K562 (cell line): ENCODE measurements at regions not wholly inside any gene's neighbourhood (a gene's known extent, or its start where the extent isn't known, plus 50 kb on each side); places are given as distances from the start of the nearest gene placed in this dataset.

ENCODE experiments used
- ATAC-seq: fragments of 200-7000 bp; cut with Tn5 transposase; 3 replicates; pipeline ENCODE4 v1.9.1; 2020; ENCODE audit warnings: moderate library complexity
- BruUV-seq: library from RNA; stranded (reverse); fragments of 400-500 nt; replicated peaks from 2 replicates; lab custom pipeline; 2021; lab: Mats Ljungman, UMichigan
- CTCF ChIA-PET: fragments of 300-600 bp; formaldehyde crosslinking; extraction: SDS; loops from one replicate; lab custom pipeline; 2021; ENCODE audit warnings: low intra/inter-chr PET ratio; lab: Yijun Ruan, JAX
- POLR2A ChIA-PET: fragments of 300-600, 350-650 bp; sonication (Branson Sonifier 250); formaldehyde crosslinking; extraction: SDS; loops from one replicate; lab custom pipeline; 2021; ENCODE audit warnings: antibody characterized with exemption, inconsistent platforms; lab: Yijun Ruan, JAX
- DNase-seq, 4 experiments: peaks; one replicate each; pipeline versions ENCODE4 v3.0.0 to v3.0.0-alpha.2; 2011 to 2018; ENCODE audit warnings: low spot score in 3 of 4, mixed read lengths in 3 of 4; ENCODE audit errors: extremely low read depth in 1 of 4
- FAIRE-seq: peaks from 2 replicates; lab custom pipeline; 2011; peaks lifted over from hg19 to GRCh38; lab: Jason Lieb, UNC
- H2AFZ ChIP-seq: 2 replicates; pipeline ENCODE4 v1.6.0; 2011; ENCODE audit warnings: low read depth, low read length, control low read depth, inconsistent platforms
- H3K27ac ChIP-seq: fragments of 200-600 bp; 3 replicates; pipeline ENCODE4 v1.8.0; 2011; ENCODE audit warnings: low read depth, mild to moderate bottlenecking, control low read depth, inconsistent platforms, low read length, moderate library complexity, mixed read lengths; ENCODE audit errors: extremely low read depth
- H3K27me3 ChIP-seq, 2 experiments: fragments of 300-600 bp in 1 of 2; 2 replicates in 1 of 2; 3 replicates in 1 of 2; pipeline versions ENCODE4 v1.6.0 to v1.8.0; 2011; ENCODE audit warnings: inconsistent platforms in 2 of 2, low read length in 2 of 2, mild to moderate bottlenecking in 1 of 2, mixed read lengths in 1 of 2, moderate library complexity in 1 of 2; ENCODE audit not compliant: control insufficient read depth in 2 of 2, insufficient read depth in 2 of 2
- H3K36me3 ChIP-seq: fragments of 300-600 bp; 3 replicates; pipeline ENCODE4 v1.8.0; 2011; ENCODE audit warnings: mild to moderate bottlenecking, low read length, inconsistent platforms; ENCODE audit not compliant: control insufficient read depth, insufficient read depth
- H3K4me1 ChIP-seq, 2 experiments: fragments of 200-600 bp in 1 of 2; replicated peaks in 1 of 2; 2 replicates in 1 of 2; 3 replicates in 1 of 2; pipeline versions ENCODE4 v1.5.1 to v1.8.0; 2011; ENCODE audit warnings: inconsistent platforms in 2 of 2, low read length in 2 of 2, mild to moderate bottlenecking in 1 of 2, mixed read lengths in 1 of 2, moderate library complexity in 1 of 2; ENCODE audit not compliant: control insufficient read depth in 2 of 2, insufficient read depth in 2 of 2
- H3K4me2 ChIP-seq: 2 replicates; pipeline ENCODE4 v1.6.1; 2011; ENCODE audit warnings: low read length, control low read depth, inconsistent platforms, mixed read lengths; ENCODE audit not compliant: insufficient read depth
- H3K4me3 ChIP-seq: fragments of 200-600 bp; sonication (generic), shearing (Covaris generic); 2 replicates; pipeline ENCODE4 v1.5.1; 2016; ENCODE audit warnings: control low read depth, inconsistent platforms
- H3K79me2 ChIP-seq: fragments of 200-600 bp; 3 replicates; pipeline ENCODE4 v1.8.0; 2011; ENCODE audit warnings: low read length, inconsistent platforms; ENCODE audit not compliant: control insufficient read depth, insufficient read depth
- H3K9ac ChIP-seq, 2 experiments: 2 replicates each; pipeline versions ENCODE4 v1.6.0 to v1.6.1; 2011; ENCODE audit warnings: low read depth in 2 of 2, low read length in 2 of 2, control low read depth in 1 of 2, inconsistent platforms in 1 of 2, mild to moderate bottlenecking in 1 of 2, mixed read lengths in 1 of 2; ENCODE audit not compliant: insufficient read depth in 1 of 2
- H3K9me1 ChIP-seq: one replicate; pipeline ENCODE4 v1.6.0; 2011; ENCODE audit warnings: inconsistent platforms, mild to moderate bottlenecking, low read length, moderate library complexity; ENCODE audit not compliant: control insufficient read depth, insufficient read depth
- H3K9me3 ChIP-seq: replicated peaks from 2 replicates; pipeline ENCODE4 v1.5.1; 2011; ENCODE audit warnings: low read depth, low read length, inconsistent platforms; ENCODE audit not compliant: control insufficient read depth, insufficient read depth
- H4K20me1 ChIP-seq: replicated peaks from 2 replicates; pipeline ENCODE4 v1.6.1; 2011; ENCODE audit warnings: low read length, inconsistent platforms, mixed read lengths; ENCODE audit not compliant: control insufficient read depth, insufficient read depth
- ARHGAP35 ChIP-seq: fragments of 450-650 bp; IDR thresholded peaks from 2 replicates; pipeline ENCODE4 v1.6.1; 2018; ENCODE audit not compliant: partially characterized antibody
- CTBP1 ChIP-seq: fragments of 450-650 bp; IDR thresholded peaks from 2 replicates; pipeline ENCODE4 v1.6.1; 2016; ENCODE audit warnings: borderline replicate concordance
- FOXK2 ChIP-seq, 2 experiments: fragments of 450-650 bp; IDR thresholded peaks in 1 of 2; conservative IDR thresholded peaks in 1 of 2; 2 replicates each; pipeline ENCODE4 v1.6.1; 2016; ENCODE audit warnings: low read depth in 2 of 2, mild to moderate bottlenecking in 1 of 2
- HDAC3 ChIP-seq: fragments of 450-650 bp; IDR thresholded peaks from 2 replicates; pipeline ENCODE4 v1.6.1; 2018; ENCODE audit warnings: borderline replicate concordance, mild to moderate bottlenecking, moderate library complexity; ENCODE audit not compliant: partially characterized antibody
- SNRNP70 ChIP-seq: fragments of 200-400 bp; formaldehyde crosslinking; optimal IDR thresholded peaks from 2 replicates; pipeline ENCODE3; 2017; ENCODE audit warnings: low read depth, low read length
- SOX6 ChIP-seq: fragments of 450-650 bp; IDR thresholded peaks from 2 replicates; pipeline ENCODE4 v1.6.1; 2014; ENCODE audit warnings: mild to moderate bottlenecking
- YBX1 ChIP-seq: fragments of 450-650 bp; IDR thresholded peaks from 2 replicates; pipeline ENCODE4 v1.7.1; 2016; ENCODE audit warnings: mild to moderate bottlenecking
- ZNF41 ChIP-seq: fragments of 250-450 bp; sonication (Bioruptor Pico); conservative IDR thresholded peaks from 2 replicates; pipeline ENCODE4 v1.4.0; 2020; ENCODE audit warnings: mild to moderate bottlenecking
- WGBS: fragments of 100-300 bp; shearing (Covaris generic); methylation state at CpG from one replicate; pipeline ENCODE4 v1.1.6; 2016; ENCODE audit warnings: low coverage, mixed read lengths; ENCODE audit not compliant: insufficient coverage; ENCODE audit errors: missing lambda C conversion rate; 5-methylcytosine and 5-hydroxymethylcytosine counted together
- in situ Hi-C: fragments of 300-500 bp; cut with MboI; formaldehyde crosslinking; loops from 4 replicates; pipeline ENCODE4 v1.15.0; 2018; ENCODE audit warnings: inconsistent platforms, mixed read lengths
- intact Hi-C: fragments of 100-400 bp; cut with micrococcal nuclease; formaldehyde crosslinking; loops from 2 replicates; pipeline ENCODE4 v1.14.2; 2022
- TF ChIP-seq, protein P1 (sequence below): fragments of 250-450 bp; sonication (Bioruptor Pico); IDR thresholded peaks from 2 replicates; pipeline ENCODE4 v1.4.0; 2020; ENCODE audit warnings: mild to moderate bottlenecking, moderate library complexity, borderline replicate concordance
- TF ChIP-seq, protein P2 (sequence below): fragments of 450-650 bp; IDR thresholded peaks from one replicate; pipeline ENCODE4 v1.6.1; 2018; ENCODE audit warnings: mild to moderate bottlenecking, moderate library complexity; ENCODE audit not compliant: partially characterized antibody
- TF ChIP-seq, protein P3 (sequence below), 2 experiments: IDR thresholded peaks; 2 replicates each; pipeline ENCODE4 v1.6.1; 2011; ENCODE audit warnings: borderline replicate concordance in 1 of 2, control low read depth in 1 of 2, low read depth in 1 of 2, low read length in 1 of 2, mild to moderate bottlenecking in 1 of 2, mixed read lengths in 1 of 2, moderate library complexity in 1 of 2; ENCODE audit not compliant: insufficient read depth in 1 of 2, insufficient read length in 1 of 2, poor library complexity in 1 of 2, severe bottlenecking in 1 of 2; ENCODE audit errors: extremely low read depth in 1 of 2
- TF ChIP-seq, protein P4 (sequence below): sonication (generic); formaldehyde crosslinking; IDR thresholded peaks from 2 replicates; pipeline ENCODE4 v1.8.0; 2022; ENCODE audit warnings: mild to moderate bottlenecking, low read depth, missing genetic modification reagents

DNA sequence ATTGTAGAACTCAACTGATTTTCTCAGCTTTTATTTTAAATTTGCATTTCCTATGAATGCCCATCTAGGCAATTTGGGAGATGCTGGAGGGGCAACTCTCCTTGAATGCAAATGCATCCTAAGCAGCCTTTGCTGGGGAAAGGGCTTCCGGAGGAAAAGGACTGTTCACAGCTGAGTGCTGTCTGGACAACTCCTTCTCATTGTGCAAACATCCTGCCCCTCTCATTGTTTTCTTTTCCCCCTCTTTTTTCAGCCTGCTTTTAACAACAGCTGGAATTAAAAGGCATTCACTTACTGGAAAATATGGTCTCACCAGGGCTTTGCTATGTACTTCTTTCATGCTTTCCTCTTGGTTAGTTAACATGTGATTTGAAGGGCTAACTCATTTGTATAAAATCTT, 397.8 kb downstream of the FUT8 start:
- BruUV-seq: no TSS peak
- TF ChIP-seq, protein P1, sequence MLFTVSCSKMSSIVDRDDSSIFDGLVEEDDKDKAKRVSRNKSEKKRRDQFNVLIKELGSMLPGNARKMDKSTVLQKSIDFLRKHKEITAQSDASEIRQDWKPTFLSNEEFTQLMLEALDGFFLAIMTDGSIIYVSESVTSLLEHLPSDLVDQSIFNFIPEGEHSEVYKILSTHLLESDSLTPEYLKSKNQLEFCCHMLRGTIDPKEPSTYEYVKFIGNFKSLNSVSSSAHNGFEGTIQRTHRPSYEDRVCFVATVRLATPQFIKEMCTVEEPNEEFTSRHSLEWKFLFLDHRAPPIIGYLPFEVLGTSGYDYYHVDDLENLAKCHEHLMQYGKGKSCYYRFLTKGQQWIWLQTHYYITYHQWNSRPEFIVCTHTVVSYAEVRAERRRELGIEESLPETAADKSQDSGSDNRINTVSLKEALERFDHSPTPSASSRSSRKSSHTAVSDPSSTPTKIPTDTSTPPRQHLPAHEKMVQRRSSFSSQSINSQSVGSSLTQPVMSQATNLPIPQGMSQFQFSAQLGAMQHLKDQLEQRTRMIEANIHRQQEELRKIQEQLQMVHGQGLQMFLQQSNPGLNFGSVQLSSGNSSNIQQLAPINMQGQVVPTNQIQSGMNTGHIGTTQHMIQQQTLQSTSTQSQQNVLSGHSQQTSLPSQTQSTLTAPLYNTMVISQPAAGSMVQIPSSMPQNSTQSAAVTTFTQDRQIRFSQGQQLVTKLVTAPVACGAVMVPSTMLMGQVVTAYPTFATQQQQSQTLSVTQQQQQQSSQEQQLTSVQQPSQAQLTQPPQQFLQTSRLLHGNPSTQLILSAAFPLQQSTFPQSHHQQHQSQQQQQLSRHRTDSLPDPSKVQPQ (CRISPR knock-in tag): no peak
- TF ChIP-seq SNRNP70 (no peak), HDAC3 (no peak), ARHGAP35 (no peak), ZNF41 (CRISPR knock-in tag) (no peak), YBX1 (no peak), CTBP1 (no peak), SOX6 (no peak), FOXK2 (conservative IDR thresholded peaks at IDR 0.05 in 1 of 2, IDR thresholded peaks at IDR 0.05 in 1 of 2; ENCODE audit: low read depth in 2 of 2) (no peak)
- TF ChIP-seq, protein P2, sequence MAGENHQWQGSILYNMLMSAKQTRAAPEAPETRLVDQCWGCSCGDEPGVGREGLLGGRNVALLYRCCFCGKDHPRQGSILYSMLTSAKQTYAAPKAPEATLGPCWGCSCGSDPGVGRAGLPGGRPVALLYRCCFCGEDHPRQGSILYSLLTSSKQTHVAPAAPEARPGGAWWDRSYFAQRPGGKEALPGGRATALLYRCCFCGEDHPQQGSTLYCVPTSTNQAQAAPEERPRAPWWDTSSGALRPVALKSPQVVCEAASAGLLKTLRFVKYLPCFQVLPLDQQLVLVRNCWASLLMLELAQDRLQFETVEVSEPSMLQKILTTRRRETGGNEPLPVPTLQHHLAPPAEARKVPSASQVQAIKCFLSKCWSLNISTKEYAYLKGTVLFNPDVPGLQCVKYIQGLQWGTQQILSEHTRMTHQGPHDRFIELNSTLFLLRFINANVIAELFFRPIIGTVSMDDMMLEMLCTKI: no peak
- TF ChIP-seq, protein P3, sequence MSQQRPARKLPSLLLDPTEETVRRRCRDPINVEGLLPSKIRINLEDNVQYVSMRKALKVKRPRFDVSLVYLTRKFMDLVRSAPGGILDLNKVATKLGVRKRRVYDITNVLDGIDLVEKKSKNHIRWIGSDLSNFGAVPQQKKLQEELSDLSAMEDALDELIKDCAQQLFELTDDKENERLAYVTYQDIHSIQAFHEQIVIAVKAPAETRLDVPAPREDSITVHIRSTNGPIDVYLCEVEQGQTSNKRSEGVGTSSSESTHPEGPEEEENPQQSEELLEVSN (IDR thresholded peaks at IDR 0.05; ENCODE audit: borderline replicate concordance in 1 of 2, extremely low read depth in 1 of 2, insufficient read depth in 1 of 2, insufficient read length in 1 of 2, low read depth in 1 of 2, low read length in 1 of 2, poor library complexity in 1 of 2, severe bottlenecking in 1 of 2): no peak
- TF ChIP-seq, protein P4, sequence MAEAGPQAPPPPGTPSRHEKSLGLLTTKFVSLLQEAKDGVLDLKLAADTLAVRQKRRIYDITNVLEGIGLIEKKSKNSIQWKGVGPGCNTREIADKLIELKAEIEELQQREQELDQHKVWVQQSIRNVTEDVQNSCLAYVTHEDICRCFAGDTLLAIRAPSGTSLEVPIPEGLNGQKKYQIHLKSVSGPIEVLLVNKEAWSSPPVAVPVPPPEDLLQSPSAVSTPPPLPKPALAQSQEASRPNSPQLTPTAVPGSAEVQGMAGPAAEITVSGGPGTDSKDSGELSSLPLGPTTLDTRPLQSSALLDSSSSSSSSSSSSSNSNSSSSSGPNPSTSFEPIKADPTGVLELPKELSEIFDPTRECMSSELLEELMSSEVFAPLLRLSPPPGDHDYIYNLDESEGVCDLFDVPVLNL (CRISPR knock-in tag): no peak
- TF ChIP-seq, all 486 proteins: peak for 0
- ATAC-seq (no peak), DNase-seq (no peak), FAIRE-seq (no peak)
- in situ Hi-C loops: no loop called here
- H3K9ac ChIP-seq: no peak overlapping the region
- H3K9me1 ChIP-seq: no peaks in the 10 kb centered on the region
- no peak overlapping the region for H2AFZ ChIP-seq
- H3K27ac ChIP-seq: no peak overlapping the region
- POLR2A ChIA-PET: no interaction called here
- 0% methylated on average over 1 of the region's 1 CpG for WGBS
- intact Hi-C loops: no loop called here
- no peaks in the 10 kb centered on the region for H3K36me3 ChIP-seq
- no peaks in the 10 kb centered on the region for H3K4me1 ChIP-seq
- no peaks in the 10 kb centered on the region for H3K27me3 ChIP-seq
- CTCF ChIA-PET: no interaction called here
- no peaks in the 10 kb centered on the region for H3K79me2 ChIP-seq
- no peak overlapping the region for H3K4me3 ChIP-seq
- H4K20me1 ChIP-seq: no peaks in the 10 kb centered on the region
- H3K9me3 ChIP-seq: no peaks in the 10 kb centered on the region
- H3K4me2 ChIP-seq: no peak overlapping the region
